Liver (tissue), 7 donors: ENCODE measurements at regions not wholly inside any gene's neighbourhood (a gene's known extent, or its start where the extent isn't known, plus 50 kb on each side); places are given as distances from the start of the nearest gene placed in this dataset.
"Not testable (repeated sequence)": the region's sequence is repeated elsewhere in the genome, so short reads cannot be mapped to it uniquely, and the experiment has no call there.

Source experiments
- DNase-seq: peaks from one replicate; pipeline ENCODE4 v3.0.0-alpha.2; 2017; ENCODE audit warnings: low spot score
- H3K27ac ChIP-seq, 2 donors: one replicate each; pipeline ENCODE4 v1.7.0; 2013; ENCODE audit warnings: inconsistent platforms in 2 of 2, low read length in 2 of 2, control low read depth in 1 of 2, low read depth in 1 of 2, mild to moderate bottlenecking in 1 of 2
- H3K27me3 ChIP-seq, 4 donors: one replicate each; pipeline versions ENCODE4 v1.6.1 to v1.7.0; 2013; ENCODE audit warnings: low read length in 3 of 4, inconsistent platforms in 1 of 4, mild to moderate bottlenecking in 1 of 4, moderate library complexity in 1 of 4; ENCODE audit not compliant: control insufficient read depth in 4 of 4, insufficient read depth in 4 of 4
- H3K36me3 ChIP-seq, 4 donors: one replicate each; pipeline versions ENCODE4 v1.6.1 to v1.7.0; 2013; ENCODE audit warnings: low read length in 3 of 4, mild to moderate bottlenecking in 3 of 4, low read depth in 1 of 4, moderate library complexity in 1 of 4; ENCODE audit not compliant: control insufficient read depth in 4 of 4, insufficient read depth in 3 of 4
- H3K4me1 ChIP-seq, 4 donors: one replicate each; pipeline versions ENCODE4 v1.6.1 to v1.7.0; 2013; ENCODE audit warnings: low read length in 3 of 4, mild to moderate bottlenecking in 3 of 4, moderate library complexity in 1 of 4; ENCODE audit not compliant: control insufficient read depth in 4 of 4, insufficient read depth in 4 of 4
- H3K4me3 ChIP-seq, 3 donors: one replicate each; pipeline versions ENCODE4 v1.6.1 to v1.7.0; 2013; ENCODE audit warnings: low read length in 3 of 3, control low read depth in 1 of 3, low read depth in 1 of 3, mild to moderate bottlenecking in 1 of 3
- H3K9ac ChIP-seq, 2 donors: one replicate each; pipeline ENCODE4 v1.7.0; 2013; ENCODE audit warnings: low read length in 2 of 2, mild to moderate bottlenecking in 2 of 2, moderate library complexity in 2 of 2, control low read depth in 1 of 2, low read depth in 1 of 2
- H3K9me3 ChIP-seq, 4 donors: one replicate each; pipeline versions ENCODE4 v1.6.1 to v1.7.0; 2013; ENCODE audit warnings: low read length in 3 of 4; ENCODE audit not compliant: control insufficient read depth in 4 of 4
- ATF3 ChIP-seq: IDR thresholded peaks from 2 replicates; pipeline ENCODE4 v1.6.1; 2016; ENCODE audit warnings: antibody characterized with exemption
- EGR1 ChIP-seq, 2 donors: IDR thresholded peaks; 2 replicates each; pipeline ENCODE4 v1.6.1; 2016 to 2018; ENCODE audit warnings: antibody characterized with exemption in 2 of 2, low read depth in 2 of 2
- HNF4A ChIP-seq, 2 donors: conservative IDR thresholded peaks; 2 replicates each; pipeline ENCODE4 v1.6.1; 2016; ENCODE audit warnings: antibody characterized with exemption in 2 of 2, mild to moderate bottlenecking in 2 of 2
- MAX ChIP-seq: IDR thresholded peaks from 2 replicates; pipeline ENCODE4 v1.6.1; 2016; ENCODE audit warnings: antibody characterized with exemption
- REST ChIP-seq: IDR thresholded peaks from 2 replicates; pipeline ENCODE4 v1.6.1; 2016; ENCODE audit warnings: antibody characterized with exemption, mild to moderate bottlenecking
- RXRA ChIP-seq, 2 donors: IDR thresholded peaks; 2 replicates each; pipeline ENCODE4 v1.6.1; 2017 to 2018; ENCODE audit warnings: antibody characterized with exemption in 2 of 2, mild to moderate bottlenecking in 1 of 2
- WGBS: extraction: QIAGEN DNeasy Blood & Tissue Kit; methylation state at CpG from one replicate; pipeline ENCODE4 v1.1.7; 2013; 5-methylcytosine and 5-hydroxymethylcytosine counted together
- donor health status: healthy.
- donor health status: healthy.
- donor health status: healthy.
- donor health status: healthy.

- no peak for DNase-seq
- Histone ChIP-seq H3K4me1 (no peaks in the 10 kb centered on the region), H3K9ac (no peak overlapping the region), H3K27me3 (peaks cover 0 to 3% (median 0%) of the 10 kb centered on the region in 4 donors), H3K4me3 (no peak overlapping the region), H3K27ac (no peak overlapping the region), H3K36me3 (no peaks in the 10 kb centered on the region), H3K9me3 (no peaks in the 10 kb centered on the region)
- WGBS: 87% methylated on average over 5 of the region's 5 CpGs
- no peak for TF ChIP-seq ATF3
Observed at GRCh38 chr10:63841761-63842160, 320.6 kb downstream of the REEP3 start.

- Histone ChIP-seq H3K9me3 (no peaks in the 10 kb centered on the region), H3K4me3 (no peak overlapping the region), H3K27me3 (peaks cover 0 to 3% (median 0%) of the 10 kb centered on the region in 4 donors), H3K36me3 (no peaks in the 10 kb centered on the region), H3K4me1 (no peaks in the 10 kb centered on the region), H3K27ac (no peak overlapping the region), H3K9ac (no peak overlapping the region)
- WGBS: 89% methylated on average over 2 of the region's 2 CpGs
- TF ChIP-seq REST (no peak), EGR1 (IDR thresholded peaks at IDR 0.05; ENCODE audit: low read depth in 2 of 2) (no peak)
- no peak for DNase-seq
Observed at GRCh38 chr10:63843107-63843506, 321.9 kb downstream of the REEP3 start.

- not testable (repeated sequence) for H3K27me3 ChIP-seq, H3K27ac ChIP-seq, H3K9me3 ChIP-seq, H3K36me3 ChIP-seq, DNase-seq, H3K4me3 ChIP-seq, H3K4me1 ChIP-seq, H3K9ac ChIP-seq
- WGBS: 46% methylated on average over 3 of the region's 3 CpGs
Observed at GRCh38 chr10:63848871-63849270, 327.7 kb downstream of the REEP3 start.

- H3K9me3 ChIP-seq: peaks cover 0 to 3% (median 0%) of the 10 kb centered on the region in 4 donors
- peaks cover 0 to 4% (median 0%) of the 10 kb centered on the region in 4 donors for H3K27me3 ChIP-seq
- no peak overlapping the region for H3K9ac ChIP-seq
- peaks cover 0 to 14% (median 11%) of the 10 kb centered on the region in 4 donors for H3K4me1 ChIP-seq
- TF ChIP-seq HNF4A (conservative IDR thresholded peaks at IDR 0.05): peak in 1 of 2 donors; percentile 40
- TF ChIP-seq RXRA (IDR thresholded peaks at IDR 0.05): peak in 1 of 2 donors; percentile 35
- TF ChIP-seq MAX: no peak
- DNase-seq: no peak
- WGBS: 91% methylated on average over 1 of the region's 1 CpG
- H3K27ac ChIP-seq: no peak overlapping the region
- H3K36me3 ChIP-seq: no peaks in the 10 kb centered on the region
- no peak overlapping the region for H3K4me3 ChIP-seq
Observed at GRCh38 chr10:63862860-63863259, 341.7 kb downstream of the REEP3 start.
